ENCODE measurements at regions not wholly inside any gene's neighbourhood (a gene's known extent, or its start where the extent isn't known, plus 50 kb on each side); places are given as distances from the start of the nearest gene placed in this dataset.
"Not testable (repeated sequence)": the region's sequence is repeated elsewhere in the genome, so short reads cannot be mapped to it uniquely, and the experiment has no call there.

GRCh38 chr5:159645179-159645846 lies 271.0 kb upstream of the ADRA1B start:
- no peak for DNase-seq (ENCODE audit: low spot score)

- no peak for DNase-seq (ENCODE audit: low spot score)
Measured at GRCh38 chr5:159650803-159651202, 265.5 kb upstream of the ADRA1B start.

GRCh38 chr5:159655757-159656409 lies 260.4 kb upstream of the ADRA1B start:
- DNase-seq (ENCODE audit: low spot score) = no peak

- no peak for DNase-seq (ENCODE audit: low spot score)
Measured at GRCh38 chr5:159657298-159657697, 259.0 kb upstream of the ADRA1B start.

- DNase-seq (ENCODE audit: low spot score) = no peak
Measured at GRCh38 chr5:159657771-159658170, 258.5 kb upstream of the ADRA1B start.

GRCh38 chr5:159658266-159658925 lies 257.9 kb upstream of the ADRA1B start:
- DNase-seq (ENCODE audit: low spot score) = no peak

GRCh38 chr5:159660401-159660800 lies 255.9 kb upstream of the ADRA1B start:
- no peak for DNase-seq (ENCODE audit: low spot score)

GRCh38 chr5:159663986-159664385 lies 252.3 kb upstream of the ADRA1B start:
- no peak for DNase-seq (ENCODE audit: low spot score)

- no peak for DNase-seq (ENCODE audit: low spot score)
Measured at GRCh38 chr5:159667286-159667685, 249.0 kb upstream of the ADRA1B start.

- DNase-seq (ENCODE audit: low spot score) = no peak
Measured at GRCh38 chr5:159668556-159668955, 247.7 kb upstream of the ADRA1B start.

- no peak for DNase-seq (ENCODE audit: low spot score)
Measured at GRCh38 chr5:159669559-159669958, 246.7 kb upstream of the ADRA1B start.

GRCh38 chr5:159671886-159672285 lies 244.4 kb upstream of the ADRA1B start:
- no peak for DNase-seq (ENCODE audit: low spot score)

- no peak for DNase-seq (ENCODE audit: low spot score)
Measured at GRCh38 chr5:159673538-159673937, 242.7 kb upstream of the ADRA1B start.

- DNase-seq (ENCODE audit: low spot score) = no peak
Measured at GRCh38 chr5:159678657-159679392, 237.5 kb upstream of the ADRA1B start.

GRCh38 chr5:159680095-159680494 lies 236.2 kb upstream of the ADRA1B start:
- no peak for DNase-seq (ENCODE audit: low spot score)

GRCh38 chr5:159681661-159682060 lies 234.6 kb upstream of the ADRA1B start:
- no peak for DNase-seq (ENCODE audit: low spot score)

GRCh38 chr5:159682623-159683022 lies 233.7 kb upstream of the ADRA1B start:
- DNase-seq (ENCODE audit: low spot score) = peak; percentile 15

- DNase-seq (ENCODE audit: low spot score) = not testable (repeated sequence)
Measured at GRCh38 chr5:159687892-159688291, 228.4 kb upstream of the ADRA1B start.

- DNase-seq (ENCODE audit: low spot score) = no peak
Measured at GRCh38 chr5:159695741-159696294, 220.5 kb upstream of the ADRA1B start.

GRCh38 chr5:159697530-159697929 lies 218.8 kb upstream of the ADRA1B start:
- DNase-seq (ENCODE audit: low spot score) = no peak

GRCh38 chr5:159698322-159698721 lies 218.0 kb upstream of the ADRA1B start:
- no peak for DNase-seq (ENCODE audit: low spot score)

- no peak for DNase-seq (ENCODE audit: low spot score)
Measured at GRCh38 chr5:159700016-159700415, 216.3 kb upstream of the ADRA1B start.
